Activated naive CD8-positive, alpha-beta T cell (primary cell): ENCODE measurements at regions not wholly inside any gene's neighbourhood (a gene's known extent, or its start where the extent isn't known, plus 50 kb on each side); places are given as distances from the start of the nearest gene placed in this dataset.

Experiments used
- H3K27ac Mint-ChIP-seq: one replicate; pipeline ENCODE4 v1.8.0; 2021; ENCODE audit warnings: mixed read lengths
- H3K27me3 Mint-ChIP-seq: one replicate; pipeline ENCODE4 v1.8.0; 2021; ENCODE audit warnings: mixed read lengths
- H3K36me3 Mint-ChIP-seq: one replicate; pipeline ENCODE4 v1.8.0; 2021; ENCODE audit warnings: mixed read lengths
- H3K4me1 Mint-ChIP-seq: one replicate; pipeline ENCODE4 v1.8.0; 2021; ENCODE audit warnings: low read depth, mixed read lengths
- H3K4me3 Mint-ChIP-seq: one replicate; pipeline ENCODE4 v1.8.0; 2021; ENCODE audit warnings: mild to moderate bottlenecking, mixed read lengths
- H3K9me3 Mint-ChIP-seq: one replicate; pipeline ENCODE4 v1.8.0; 2021; ENCODE audit warnings: low read depth, mixed read lengths

DNA sequence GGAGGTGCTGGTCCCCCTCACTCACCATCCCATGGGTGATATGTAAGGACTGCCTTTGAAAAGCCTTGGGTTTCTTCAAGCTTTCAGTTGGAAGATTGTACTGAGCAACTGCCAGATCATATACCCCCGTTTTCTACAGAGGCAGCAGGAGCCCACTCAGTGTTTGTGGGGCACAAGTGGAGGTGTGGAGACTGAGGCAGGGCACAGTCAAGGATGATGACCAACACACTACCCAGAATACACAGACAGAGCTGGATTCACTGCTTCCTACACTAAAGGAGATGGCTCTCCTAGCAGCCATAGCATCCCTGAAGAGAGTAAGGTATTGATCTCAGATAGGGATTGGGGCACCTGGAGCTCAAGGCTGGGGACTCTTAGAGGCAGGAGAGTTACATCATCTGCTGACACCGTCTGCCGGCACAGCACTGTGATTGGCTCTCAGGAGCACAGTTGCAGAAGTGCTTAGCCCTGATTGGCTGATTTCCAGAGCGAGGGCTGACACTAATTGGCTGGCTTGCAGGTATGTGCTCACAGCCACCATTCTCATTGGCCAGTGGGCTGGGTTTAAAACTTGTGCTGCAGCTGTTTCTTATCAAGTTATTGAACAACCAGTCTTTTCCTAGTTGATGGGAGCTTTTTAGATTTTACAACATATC is 77.9 kb upstream of the PFKP start:
- Mint-ChIP-seq H3K27ac (no peak overlapping the region), H3K27me3 (peaks cover 23% of the 10 kb centered on the region), H3K4me1 (peaks cover 6% of the 10 kb centered on the region), H3K9me3 (no peaks in the 10 kb centered on the region), H3K4me3 (no peak overlapping the region), H3K36me3 (no peaks in the 10 kb centered on the region)

DNA sequence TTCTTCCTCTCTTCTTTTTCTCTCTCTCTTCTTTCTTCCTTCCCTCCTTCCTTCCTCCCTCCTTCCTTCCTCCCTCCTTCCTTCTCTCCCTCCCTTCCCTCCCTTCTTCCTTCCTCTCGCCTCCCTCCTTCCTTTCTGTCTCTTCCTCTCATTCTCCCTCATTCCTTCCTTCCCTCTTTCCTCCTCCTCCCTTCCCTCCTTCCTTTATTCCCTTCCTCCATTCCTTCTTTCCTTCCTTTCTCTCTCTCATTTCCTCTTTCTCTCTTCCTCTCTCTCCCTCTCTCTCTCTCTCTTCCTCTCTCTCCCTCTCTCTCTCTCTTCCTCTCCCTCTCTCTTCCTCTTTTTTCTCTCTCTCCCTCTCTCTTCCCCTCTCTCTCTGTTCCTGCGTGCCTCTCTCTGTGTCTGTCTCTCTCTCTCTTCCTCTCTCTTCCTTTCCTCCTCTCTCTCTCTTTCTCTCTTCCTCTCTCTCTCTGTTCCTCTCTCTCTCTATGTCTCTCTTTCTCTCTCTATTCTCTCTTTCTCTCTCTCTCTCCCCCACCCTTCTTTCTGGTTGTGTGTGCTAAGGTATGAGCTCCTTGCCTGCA is 80.1 kb upstream of the PFKP start:
- Mint-ChIP-seq H3K9me3 (no peaks in the 10 kb centered on the region), H3K36me3 (no peaks in the 10 kb centered on the region), H3K27ac (no peak overlapping the region), H3K4me3 (no peak overlapping the region), H3K4me1 (peaks cover 6% of the 10 kb centered on the region), H3K27me3 (peaks cover 27% of the 10 kb centered on the region)

DNA sequence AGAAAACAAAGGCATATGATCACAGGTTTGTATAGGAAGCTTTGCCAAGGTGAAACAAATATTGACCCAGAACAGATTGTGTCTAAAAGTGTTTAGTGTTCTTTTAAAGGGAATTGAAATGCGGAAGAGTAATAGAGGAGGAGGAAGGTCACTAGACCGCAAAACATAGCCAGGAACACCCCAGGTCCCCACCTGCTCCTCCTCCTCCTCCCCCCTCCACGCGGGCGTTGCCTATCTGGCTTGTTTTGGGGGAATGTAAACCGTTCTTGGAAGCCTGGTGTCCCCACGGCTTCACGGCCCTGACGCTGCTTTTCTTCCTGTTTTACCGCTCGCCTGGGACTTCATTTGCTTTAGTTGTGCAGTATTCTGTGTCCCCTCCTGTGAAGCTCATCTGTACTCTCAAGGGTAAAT is 81.0 kb upstream of the PFKP start:
- no peaks in the 10 kb centered on the region for H3K9me3 Mint-ChIP-seq
- H3K27me3 Mint-ChIP-seq, result peaks cover 27% of the 10 kb centered on the region
- peaks cover 6% of the 10 kb centered on the region for H3K4me1 Mint-ChIP-seq
- H3K4me3 Mint-ChIP-seq, result no peak overlapping the region
- H3K36me3 Mint-ChIP-seq, result no peaks in the 10 kb centered on the region
- H3K27ac Mint-ChIP-seq, result no peak overlapping the region

DNA sequence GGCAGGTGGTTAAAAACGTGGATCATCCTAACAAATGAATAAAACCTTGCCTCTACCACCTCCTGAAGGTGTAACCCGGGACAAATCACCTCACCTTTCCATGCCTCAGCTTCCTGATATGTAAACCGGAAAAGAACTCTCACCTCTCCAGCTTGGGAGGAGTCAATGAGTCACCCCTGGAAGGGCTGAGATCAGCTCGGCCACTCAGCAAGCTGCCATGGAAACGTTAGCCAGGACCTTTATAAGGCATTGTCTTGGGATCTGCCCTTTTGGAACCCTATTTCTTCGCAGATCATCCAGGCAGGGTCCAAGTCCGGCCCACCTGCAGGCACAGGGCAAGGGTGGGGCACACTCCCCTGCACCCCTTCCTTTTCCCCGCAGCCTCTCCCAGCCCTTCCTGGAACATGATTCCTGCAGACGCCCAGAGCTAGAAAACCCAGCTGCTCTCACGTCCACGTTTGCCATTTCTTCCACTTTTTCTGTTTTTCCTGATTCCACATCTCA is 81.6 kb upstream of the PFKP start:
- Mint-ChIP-seq H3K4me3 (no peak overlapping the region), H3K27ac (no peak overlapping the region), H3K36me3 (no peaks in the 10 kb centered on the region), H3K27me3 (peaks cover 27% of the 10 kb centered on the region), H3K4me1 (peaks cover 6% of the 10 kb centered on the region), H3K9me3 (no peaks in the 10 kb centered on the region)

DNA sequence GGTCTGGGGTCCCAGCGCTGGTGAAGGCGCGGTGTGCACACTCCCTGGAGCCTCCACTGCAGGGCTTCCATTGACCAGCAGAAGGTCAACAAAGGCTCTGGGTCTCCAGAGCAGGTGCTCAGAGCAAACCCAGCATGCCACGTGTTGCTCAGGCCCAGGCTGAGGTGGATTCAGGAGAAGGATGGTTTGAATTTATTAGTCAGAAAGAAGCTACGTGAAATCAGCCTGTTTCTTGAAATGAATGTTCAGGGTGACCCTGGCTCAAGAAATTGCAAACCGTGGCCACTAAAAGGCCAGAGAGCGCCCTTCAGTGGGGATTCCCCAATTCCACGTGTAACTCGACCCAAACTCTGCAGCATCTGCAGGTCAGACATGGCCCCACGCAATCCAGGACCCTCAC is 82.7 kb upstream of the PFKP start:
- H3K4me1 Mint-ChIP-seq, result peaks cover 6% of the 10 kb centered on the region
- H3K4me3 Mint-ChIP-seq, result no peak overlapping the region
- peaks cover 25% of the 10 kb centered on the region for H3K27me3 Mint-ChIP-seq
- H3K9me3 Mint-ChIP-seq, result no peaks in the 10 kb centered on the region
- H3K36me3 Mint-ChIP-seq, result no peaks in the 10 kb centered on the region
- H3K27ac Mint-ChIP-seq, result no peak overlapping the region

DNA sequence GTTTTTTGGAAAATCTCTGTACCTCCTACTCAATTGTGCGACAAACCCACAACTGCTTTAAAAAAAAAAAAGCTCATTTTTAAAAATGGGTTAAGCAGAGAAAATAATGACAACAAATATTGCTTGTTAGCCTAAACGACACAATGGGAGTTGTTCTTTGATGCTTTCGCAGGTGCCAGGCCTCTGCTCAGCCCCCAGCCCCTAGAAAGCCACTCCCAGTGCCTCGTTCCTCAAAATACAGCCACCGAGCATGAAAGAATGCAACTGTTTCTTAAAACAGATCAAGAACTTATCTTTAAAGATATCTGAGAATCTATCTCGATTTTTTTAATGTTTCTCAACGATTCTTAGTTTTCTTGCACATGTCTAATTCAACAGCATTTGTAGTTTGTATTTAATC is 85.2 kb upstream of the PFKP start:
- Mint-ChIP-seq H3K4me1 (peaks cover 6% of the 10 kb centered on the region), H3K9me3 (no peaks in the 10 kb centered on the region), H3K27ac (no peak overlapping the region), H3K27me3 (peaks cover 18% of the 10 kb centered on the region), H3K4me3 (no peak overlapping the region), H3K36me3 (no peaks in the 10 kb centered on the region)

DNA sequence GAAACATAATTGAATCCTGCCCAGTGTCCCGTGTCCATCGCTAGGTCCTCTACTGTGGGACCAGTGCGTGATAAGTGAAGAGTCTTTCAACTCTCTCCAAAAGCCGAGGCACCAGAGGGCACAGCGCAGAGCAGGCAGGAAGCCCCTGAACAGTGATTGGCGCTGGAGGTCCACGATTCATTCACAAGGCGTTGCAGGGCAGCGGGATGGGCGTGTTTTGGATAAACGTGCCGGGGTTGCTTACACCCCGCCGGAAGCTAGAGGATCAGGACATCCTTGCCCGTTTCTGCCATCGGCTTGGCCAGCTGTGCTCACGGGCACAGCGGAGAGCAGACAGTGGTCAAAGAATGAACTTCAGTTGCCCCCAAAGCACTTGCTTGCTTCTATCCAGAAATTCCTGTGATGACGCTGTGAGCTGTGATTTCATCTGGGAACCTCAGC is 86.0 kb upstream of the PFKP start:
- no peak overlapping the region for H3K4me3 Mint-ChIP-seq
- H3K27ac Mint-ChIP-seq, result no peak overlapping the region
- peaks cover 3% of the 10 kb centered on the region for H3K4me1 Mint-ChIP-seq
- peaks cover 15% of the 10 kb centered on the region for H3K27me3 Mint-ChIP-seq
- no peaks in the 10 kb centered on the region for H3K36me3 Mint-ChIP-seq
- H3K9me3 Mint-ChIP-seq, result no peaks in the 10 kb centered on the region

DNA sequence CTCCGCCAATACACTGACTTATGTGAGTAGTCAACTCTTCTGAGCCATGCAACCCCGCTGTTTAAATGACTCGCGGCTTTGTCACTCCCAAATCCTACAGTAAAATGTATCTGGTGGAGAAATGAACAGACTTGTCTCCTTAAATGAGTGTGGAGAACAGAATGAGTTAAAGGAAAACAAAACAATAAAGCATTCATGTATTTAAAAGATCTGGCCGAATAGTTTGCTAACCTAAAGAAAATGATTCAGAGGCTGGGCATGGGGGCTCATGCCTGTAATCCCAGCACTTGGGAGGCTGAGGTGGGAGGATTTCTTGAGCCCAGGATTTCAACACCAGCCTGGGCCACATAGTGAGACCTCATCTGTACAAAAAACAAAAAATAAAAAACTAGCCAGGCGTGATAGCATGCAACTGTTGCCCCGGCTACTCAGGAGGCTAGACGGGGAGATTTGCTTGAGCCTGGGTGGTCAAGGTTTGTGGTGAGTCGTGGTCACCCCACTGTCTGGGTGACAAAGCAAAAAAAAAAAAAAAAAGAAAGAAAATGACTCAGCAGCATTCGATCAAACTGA is 86.5 kb upstream of the PFKP start:
- no peaks in the 10 kb centered on the region for H3K9me3 Mint-ChIP-seq
- H3K4me1 Mint-ChIP-seq, result no peaks in the 10 kb centered on the region
- no peak overlapping the region for H3K4me3 Mint-ChIP-seq
- H3K27me3 Mint-ChIP-seq, result peaks cover 11% of the 10 kb centered on the region
- H3K27ac Mint-ChIP-seq, result no peak overlapping the region
- no peaks in the 10 kb centered on the region for H3K36me3 Mint-ChIP-seq

DNA sequence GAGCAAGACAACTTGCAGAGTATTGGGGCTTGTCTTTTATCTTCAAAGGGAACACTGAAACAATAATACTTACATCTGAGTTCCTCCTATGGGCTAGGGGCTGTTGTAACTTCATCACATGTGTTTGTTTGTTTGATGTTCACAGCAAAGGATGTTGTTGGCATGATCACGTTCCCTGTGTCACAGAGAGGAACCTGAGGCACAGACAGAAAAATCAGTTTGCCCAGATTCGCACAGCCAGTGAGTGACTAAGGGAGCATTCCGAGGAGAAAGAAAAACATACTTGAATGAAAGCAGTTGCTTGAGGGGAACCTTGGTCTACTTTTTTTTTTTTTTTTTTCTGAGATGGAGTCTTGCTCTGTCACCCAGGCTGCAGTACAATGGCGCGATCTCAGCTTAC is 87.2 kb upstream of the PFKP start:
- no peak overlapping the region for H3K27ac Mint-ChIP-seq
- H3K4me3 Mint-ChIP-seq, result no peak overlapping the region
- no peaks in the 10 kb centered on the region for H3K36me3 Mint-ChIP-seq
- no peaks in the 10 kb centered on the region for H3K4me1 Mint-ChIP-seq
- H3K9me3 Mint-ChIP-seq, result no peaks in the 10 kb centered on the region
- peaks cover 11% of the 10 kb centered on the region for H3K27me3 Mint-ChIP-seq

DNA sequence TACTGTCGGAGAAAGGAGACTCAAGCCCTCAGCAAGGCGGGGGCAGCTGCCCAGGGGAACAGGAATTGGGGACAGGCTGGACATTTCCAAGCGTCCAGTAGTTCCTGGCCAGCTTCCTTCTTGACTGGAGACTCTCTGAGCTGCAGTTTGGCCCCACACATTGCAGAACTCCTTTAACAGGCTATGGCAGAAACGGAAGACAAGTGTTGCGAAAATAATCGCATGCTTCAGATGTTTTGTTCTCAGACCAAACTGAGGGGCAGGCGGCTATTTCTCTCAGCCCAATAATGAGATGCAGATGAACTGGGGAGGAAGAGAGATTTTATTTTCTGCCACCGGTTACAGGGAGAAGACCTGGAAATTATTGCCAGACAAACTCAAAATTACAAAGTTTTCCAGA is 88.0 kb upstream of the PFKP start:
- Mint-ChIP-seq H3K27ac (no peak overlapping the region), H3K36me3 (no peaks in the 10 kb centered on the region), H3K9me3 (no peaks in the 10 kb centered on the region), H3K4me1 (no peaks in the 10 kb centered on the region), H3K4me3 (no peak overlapping the region), H3K27me3 (peaks cover 5% of the 10 kb centered on the region)

DNA sequence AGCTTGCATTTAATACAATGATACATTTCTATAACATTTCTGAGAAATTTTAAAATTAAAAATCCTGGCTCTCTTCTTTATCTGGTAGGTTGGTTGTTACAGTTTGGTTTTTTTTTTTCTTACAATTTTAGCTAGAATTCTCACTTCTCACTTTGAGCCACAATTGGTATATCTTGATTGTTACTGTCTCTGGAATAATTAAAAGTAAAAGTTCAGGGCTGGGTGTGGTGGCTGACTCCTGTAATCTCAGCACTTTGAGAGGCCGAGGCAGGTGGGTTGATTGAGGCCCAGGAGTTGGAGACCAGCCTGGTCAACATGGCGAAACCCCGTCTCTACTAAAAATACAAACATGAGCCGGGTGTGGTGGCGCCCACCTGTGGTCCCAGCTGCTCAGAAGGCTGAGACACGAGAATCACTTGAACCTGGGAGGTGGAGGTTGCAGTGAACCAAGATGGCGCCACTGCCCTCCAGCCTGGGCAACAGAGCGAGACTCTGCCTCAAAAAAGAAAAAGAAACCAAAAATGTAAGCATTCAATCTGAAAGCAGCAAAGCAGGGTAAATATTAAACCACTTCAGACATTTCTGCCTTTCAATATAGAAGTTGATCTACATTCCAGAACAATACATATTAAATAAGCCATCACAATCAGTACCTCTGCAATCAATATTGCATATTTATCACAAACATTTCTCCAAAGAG is 88.6 kb upstream of the PFKP start:
- H3K4me1 Mint-ChIP-seq, result no peaks in the 10 kb centered on the region
- no peak overlapping the region for H3K27ac Mint-ChIP-seq
- H3K36me3 Mint-ChIP-seq, result no peaks in the 10 kb centered on the region
- peaks cover 5% of the 10 kb centered on the region for H3K27me3 Mint-ChIP-seq
- H3K4me3 Mint-ChIP-seq, result no peak overlapping the region
- H3K9me3 Mint-ChIP-seq, result no peaks in the 10 kb centered on the region

DNA sequence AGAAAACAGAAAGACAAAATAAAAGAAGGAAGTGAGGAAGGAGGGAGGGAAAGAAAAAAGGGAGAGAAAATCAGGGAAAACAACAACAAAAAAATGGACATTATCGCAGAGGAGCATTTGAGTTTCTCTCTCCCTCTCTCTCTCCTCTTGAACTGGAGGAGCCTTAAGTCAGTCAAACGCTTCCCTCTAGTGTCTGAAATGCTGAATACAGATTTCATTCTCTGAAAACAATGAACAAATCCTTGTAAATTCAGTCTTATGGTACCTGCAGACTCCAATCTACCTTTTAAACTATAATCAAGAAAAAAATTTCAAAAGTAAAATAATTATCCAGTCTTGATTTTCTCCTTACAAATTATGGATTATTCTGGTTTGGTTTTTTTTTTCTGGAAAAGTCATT is 89.2 kb upstream of the PFKP start:
- no peaks in the 10 kb centered on the region for H3K9me3 Mint-ChIP-seq
- H3K4me1 Mint-ChIP-seq, result no peaks in the 10 kb centered on the region
- H3K27ac Mint-ChIP-seq, result no peak overlapping the region
- H3K4me3 Mint-ChIP-seq, result no peak overlapping the region
- H3K27me3 Mint-ChIP-seq, result peaks cover 4% of the 10 kb centered on the region
- no peaks in the 10 kb centered on the region for H3K36me3 Mint-ChIP-seq

DNA sequence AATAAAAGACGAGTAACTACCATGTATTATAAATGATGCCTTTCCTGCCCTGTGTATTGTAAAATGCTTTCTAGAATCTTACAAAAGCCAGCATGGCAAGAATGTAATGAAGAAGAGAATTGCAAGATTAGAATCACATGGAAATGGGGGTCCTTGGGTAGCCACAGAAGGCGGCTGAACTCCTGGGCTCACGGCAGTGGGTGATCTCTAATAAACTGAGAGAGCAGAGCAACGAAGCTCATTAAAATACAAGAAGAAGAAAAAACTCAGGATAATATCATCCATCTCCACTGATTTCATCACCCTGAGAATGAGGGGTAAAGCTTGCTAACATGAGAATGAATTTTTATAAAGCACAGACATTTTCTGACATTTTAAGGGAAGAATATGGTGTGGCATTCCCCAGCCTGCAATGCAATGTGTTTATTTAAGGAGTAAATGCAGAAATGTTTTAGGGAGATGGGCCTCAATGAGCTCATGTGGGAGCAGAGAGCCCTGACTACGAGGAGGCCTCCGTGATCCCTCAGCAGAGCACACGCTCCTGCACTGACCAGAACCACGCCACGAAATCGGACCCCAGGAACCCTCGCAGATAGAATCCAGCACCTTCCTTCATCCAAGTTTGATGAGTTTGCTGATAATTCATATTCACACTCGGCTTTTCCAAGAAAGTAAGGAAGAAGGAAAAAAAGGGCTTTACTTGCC is 92.7 kb upstream of the PFKP start:
- no peaks in the 10 kb centered on the region for H3K4me1 Mint-ChIP-seq
- no peak overlapping the region for H3K4me3 Mint-ChIP-seq
- no peaks in the 10 kb centered on the region for H3K36me3 Mint-ChIP-seq
- H3K27me3 Mint-ChIP-seq, result no peaks in the 10 kb centered on the region
- no peak overlapping the region for H3K27ac Mint-ChIP-seq
- H3K9me3 Mint-ChIP-seq, result no peaks in the 10 kb centered on the region

DNA sequence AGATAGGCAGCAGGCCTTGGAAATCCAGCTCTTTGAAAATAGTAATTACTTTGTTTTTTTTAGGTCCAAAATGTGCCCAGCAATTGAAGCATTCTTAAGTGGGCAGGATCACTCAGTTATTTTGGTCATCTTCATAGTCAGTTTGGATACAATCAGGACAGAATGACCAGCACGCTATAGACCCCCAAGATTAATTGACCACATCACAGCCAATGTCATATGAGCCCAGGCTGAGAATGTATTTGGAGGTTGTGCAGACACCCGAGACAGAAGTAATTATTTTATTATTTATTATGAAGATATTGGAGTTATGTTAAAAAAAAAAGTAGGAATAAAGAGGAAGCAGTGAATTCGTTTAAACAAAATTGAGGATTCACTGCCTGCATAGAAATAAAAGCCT is 93.3 kb upstream of the PFKP start:
- Mint-ChIP-seq H3K9me3 (no peaks in the 10 kb centered on the region), H3K36me3 (no peaks in the 10 kb centered on the region), H3K27me3 (no peaks in the 10 kb centered on the region), H3K4me1 (no peaks in the 10 kb centered on the region), H3K27ac (no peak overlapping the region), H3K4me3 (no peak overlapping the region)

DNA sequence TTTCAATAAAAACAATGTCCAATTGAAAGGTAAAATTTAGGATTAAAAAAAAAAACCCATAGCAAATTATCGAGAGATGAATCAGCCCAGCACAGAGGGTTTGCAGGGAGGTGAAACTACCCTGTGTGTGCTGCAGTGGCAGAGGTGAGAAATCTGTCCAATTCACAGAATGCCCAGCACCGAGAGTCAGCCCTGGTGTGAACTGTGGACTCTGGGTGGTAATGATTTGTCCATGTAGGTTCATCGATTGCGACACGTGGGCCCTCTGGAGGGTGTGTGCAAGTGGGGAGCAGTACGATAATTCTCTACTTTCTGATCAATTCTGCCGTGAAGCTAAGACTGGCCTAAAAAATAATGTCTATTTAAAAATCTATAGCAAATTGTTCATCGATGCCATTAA is 94.5 kb upstream of the PFKP start:
- H3K4me3 Mint-ChIP-seq, result no peak overlapping the region
- no peaks in the 10 kb centered on the region for H3K27me3 Mint-ChIP-seq
- H3K4me1 Mint-ChIP-seq, result no peaks in the 10 kb centered on the region
- H3K36me3 Mint-ChIP-seq, result no peaks in the 10 kb centered on the region
- H3K27ac Mint-ChIP-seq, result no peak overlapping the region
- no peaks in the 10 kb centered on the region for H3K9me3 Mint-ChIP-seq
